ENCODE measurements at regions not wholly inside any gene's neighbourhood (a gene's known extent, or its start where the extent isn't known, plus 50 kb on each side); places are given as distances from the start of the nearest gene placed in this dataset.
"Not testable (repeated sequence)": the region's sequence is repeated elsewhere in the genome, so short reads cannot be mapped to it uniquely, and the experiment has no call there.

GRCh38 chr12:54799966-54800365, 54.4 kb upstream of the MUCL1 start:
- H3K27ac ChIP-seq; DNase-seq (ENCODE audit: low read depth, low spot score); H3K36me3 ChIP-seq (ENCODE audit: insufficient read depth, low read length); H3K4me3 ChIP-seq; H3K9me3 ChIP-seq (ENCODE audit: low read depth, low read length); H3K9ac ChIP-seq (ENCODE audit: insufficient read length): not testable (repeated sequence)

DNA sequence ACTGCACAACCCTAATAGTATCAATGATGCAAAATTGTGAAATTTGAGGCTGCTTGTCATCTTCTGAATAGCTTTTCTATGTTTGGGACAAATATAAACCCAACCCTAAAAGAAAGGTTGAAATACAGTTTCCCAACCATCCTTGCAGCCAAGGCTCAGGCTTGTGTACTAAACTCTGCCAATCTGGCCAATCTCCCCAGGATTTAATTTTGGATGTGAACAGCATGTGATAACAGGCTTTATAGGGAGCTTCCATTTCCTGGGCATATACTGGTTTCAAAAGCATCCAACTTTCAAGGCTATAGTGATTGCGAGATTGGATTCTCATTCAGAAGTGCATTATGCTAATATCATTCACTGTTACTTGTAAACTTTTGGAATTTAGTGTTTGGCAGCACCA, 55.7 kb upstream of the MUCL1 start:
- TF ChIP-seq POLR2AphosphoS5 (IDR thresholded peaks at IDR 0.05; ENCODE audit: borderline replicate concordance, low read depth, low read length) (no peak), EZH2 (IDR thresholded peaks at IDR 0.05) (no peak), FOXP2 (optimal IDR thresholded peaks at IDR 0.05; ENCODE audit: control extremely low read depth, extremely low read length, insufficient read depth) (no peak)
- 0 out of 2 replicates have a peak overlapping the region, but pooled peaks have one; percentile 23 for H3K4me3 ChIP-seq
- H3K36me3 ChIP-seq (ENCODE audit: insufficient read depth, low read length): no peaks in the 10 kb centered on the region
- H3K27ac ChIP-seq: no peak overlapping the region
- H3K9ac ChIP-seq (ENCODE audit: insufficient read length): no peak overlapping the region
- peak; percentile 20 for DNase-seq (ENCODE audit: low read depth, low spot score)
- H3K9me3 ChIP-seq (ENCODE audit: low read depth, low read length): no peaks in the 10 kb centered on the region

DNA sequence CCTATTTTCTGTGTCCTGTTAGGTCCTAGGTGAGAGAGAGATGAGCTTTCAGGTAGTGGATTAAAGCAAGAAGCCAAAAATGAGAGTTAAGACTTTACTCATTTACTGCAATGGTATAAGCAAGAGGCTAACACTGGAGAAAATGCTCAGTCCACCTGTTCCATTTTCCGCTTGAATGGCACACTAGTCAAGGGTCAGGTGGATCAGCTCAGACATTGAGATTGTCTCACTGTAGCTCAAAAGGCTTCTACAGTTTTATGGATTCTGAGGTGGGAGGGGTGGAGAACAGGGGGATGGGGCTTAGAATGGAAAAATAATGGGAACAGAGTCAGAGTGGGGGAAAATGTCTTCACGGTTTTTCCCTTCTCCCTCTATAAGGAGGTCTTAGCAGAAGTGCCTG, 57.3 kb upstream of the MUCL1 start:
- Histone ChIP-seq H3K36me3 (ENCODE audit: insufficient read depth, low read length) (no peaks in the 10 kb centered on the region), H3K27ac (no peak overlapping the region), H3K9ac (ENCODE audit: insufficient read length) (no peak overlapping the region), H3K9me3 (ENCODE audit: low read depth, low read length) (no peaks in the 10 kb centered on the region), H3K4me3 (no peak overlapping the region)
- no peak for DNase-seq (ENCODE audit: low read depth, low spot score)
- no peak for TF ChIP-seq POLR2AphosphoS5 (IDR thresholded peaks at IDR 0.05; ENCODE audit: borderline replicate concordance, low read depth, low read length)
- TF ChIP-seq FOXP2 (optimal IDR thresholded peaks at IDR 0.05; ENCODE audit: control extremely low read depth, extremely low read length, insufficient read depth): no peak
- TF ChIP-seq EZH2 (IDR thresholded peaks at IDR 0.05): no peak

- DNase-seq (ENCODE audit: low read depth, low spot score): no peak
- Histone ChIP-seq H3K9me3 (ENCODE audit: low read depth, low read length) (no peaks in the 10 kb centered on the region), H3K27ac (no peak overlapping the region), H3K36me3 (ENCODE audit: insufficient read depth, low read length) (no peaks in the 10 kb centered on the region), H3K4me3 (no peak overlapping the region), H3K9ac (ENCODE audit: insufficient read length) (no peak overlapping the region)
- TF ChIP-seq POLR2AphosphoS5 (IDR thresholded peaks at IDR 0.05; ENCODE audit: borderline replicate concordance, low read depth, low read length) (no peak), FOXP2 (optimal IDR thresholded peaks at IDR 0.05; ENCODE audit: control extremely low read depth, extremely low read length, insufficient read depth) (no peak), EZH2 (IDR thresholded peaks at IDR 0.05) (no peak)
Observed at GRCh38 chr12:54795644-54796043, 58.7 kb upstream of the MUCL1 start.

GRCh38 chr12:54786081-54786480, 68.2 kb upstream of the MUCL1 start:
- Histone ChIP-seq H3K36me3 (ENCODE audit: insufficient read depth, low read length) (no peaks in the 10 kb centered on the region), H3K9ac (ENCODE audit: insufficient read length) (no peak overlapping the region), H3K27ac (no peak overlapping the region), H3K4me3 (no peak overlapping the region), H3K9me3 (ENCODE audit: low read depth, low read length) (no peaks in the 10 kb centered on the region)
- TF ChIP-seq POLR2AphosphoS5 (IDR thresholded peaks at IDR 0.05; ENCODE audit: borderline replicate concordance, low read depth, low read length) (no peak), EZH2 (IDR thresholded peaks at IDR 0.05) (no peak), FOXP2 (optimal IDR thresholded peaks at IDR 0.05; ENCODE audit: control extremely low read depth, extremely low read length, insufficient read depth) (no peak)
- no peak for DNase-seq (ENCODE audit: low read depth, low spot score)

DNA sequence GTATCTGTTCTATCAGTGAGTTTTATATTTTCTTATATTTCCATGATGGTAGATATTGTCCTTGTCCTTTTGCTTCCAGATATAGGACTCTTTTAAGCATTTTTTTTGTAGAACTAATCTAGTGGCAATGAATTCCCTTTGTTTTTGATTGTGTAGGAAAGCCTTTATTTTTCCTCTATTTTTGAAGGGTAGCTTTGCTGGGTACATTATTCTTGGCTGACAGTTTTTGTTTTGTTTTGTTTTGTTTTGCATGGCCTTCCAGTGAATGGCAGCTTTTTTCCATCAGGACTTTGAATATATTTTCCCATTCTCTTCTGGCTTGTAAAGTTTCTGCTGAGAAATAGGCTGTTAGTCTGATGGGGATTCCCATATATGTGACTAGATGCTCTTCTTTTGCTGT, 70.2 kb upstream of the MUCL1 start:
- H3K36me3 ChIP-seq (ENCODE audit: insufficient read depth, low read length): no peaks in the 10 kb centered on the region
- H3K9me3 ChIP-seq (ENCODE audit: low read depth, low read length): no peaks in the 10 kb centered on the region
- no peak overlapping the region for H3K4me3 ChIP-seq
- no peak overlapping the region for H3K9ac ChIP-seq (ENCODE audit: insufficient read length)
- no peak for TF ChIP-seq POLR2AphosphoS5 (IDR thresholded peaks at IDR 0.05; ENCODE audit: borderline replicate concordance, low read depth, low read length)
- TF ChIP-seq EZH2 (IDR thresholded peaks at IDR 0.05): no peak
- TF ChIP-seq FOXP2 (optimal IDR thresholded peaks at IDR 0.05; ENCODE audit: control extremely low read depth, extremely low read length, insufficient read depth): no peak
- no peak overlapping the region for H3K27ac ChIP-seq
- DNase-seq (ENCODE audit: low read depth, low spot score): no peak

DNA sequence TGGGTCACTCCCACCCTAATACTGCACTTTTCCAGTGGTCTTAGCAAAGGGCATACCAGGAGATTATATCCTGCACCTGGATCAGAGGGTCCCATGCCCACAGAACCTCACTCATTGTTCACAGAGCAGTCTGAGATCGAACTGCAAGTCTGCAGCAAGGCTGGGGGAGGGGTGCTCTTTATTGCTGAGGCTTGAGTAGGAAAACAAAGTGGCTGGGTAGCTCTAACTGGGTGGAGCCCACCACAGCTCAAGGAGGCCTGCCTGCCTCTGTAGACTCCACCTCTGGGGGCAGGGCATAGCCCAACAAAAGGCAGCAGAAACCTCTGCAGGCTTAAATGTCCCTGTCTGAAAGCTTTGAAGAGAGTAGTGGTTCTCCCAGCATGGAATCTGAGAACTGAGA, 77.3 kb upstream of the MUCL1 start:
- not testable (repeated sequence) for H3K4me3 ChIP-seq; H3K9me3 ChIP-seq (ENCODE audit: low read depth, low read length); H3K9ac ChIP-seq (ENCODE audit: insufficient read length); H3K27ac ChIP-seq; DNase-seq (ENCODE audit: low read depth, low spot score); H3K36me3 ChIP-seq (ENCODE audit: insufficient read depth, low read length)

GRCh38 chr12:54773593-54773992, 80.7 kb upstream of the MUCL1 start:
- no peak overlapping the region for H3K4me3 ChIP-seq
- TF ChIP-seq POLR2AphosphoS5 (IDR thresholded peaks at IDR 0.05; ENCODE audit: borderline replicate concordance, low read depth, low read length): no peak
- TF ChIP-seq EZH2 (IDR thresholded peaks at IDR 0.05): no peak
- TF ChIP-seq FOXP2 (optimal IDR thresholded peaks at IDR 0.05; ENCODE audit: control extremely low read depth, extremely low read length, insufficient read depth): no peak
- H3K9me3 ChIP-seq (ENCODE audit: low read depth, low read length): no peaks in the 10 kb centered on the region
- H3K36me3 ChIP-seq (ENCODE audit: insufficient read depth, low read length): no peaks in the 10 kb centered on the region
- DNase-seq (ENCODE audit: low read depth, low spot score): no peak
- H3K9ac ChIP-seq (ENCODE audit: insufficient read length): no peak overlapping the region
- no peak overlapping the region for H3K27ac ChIP-seq

DNA sequence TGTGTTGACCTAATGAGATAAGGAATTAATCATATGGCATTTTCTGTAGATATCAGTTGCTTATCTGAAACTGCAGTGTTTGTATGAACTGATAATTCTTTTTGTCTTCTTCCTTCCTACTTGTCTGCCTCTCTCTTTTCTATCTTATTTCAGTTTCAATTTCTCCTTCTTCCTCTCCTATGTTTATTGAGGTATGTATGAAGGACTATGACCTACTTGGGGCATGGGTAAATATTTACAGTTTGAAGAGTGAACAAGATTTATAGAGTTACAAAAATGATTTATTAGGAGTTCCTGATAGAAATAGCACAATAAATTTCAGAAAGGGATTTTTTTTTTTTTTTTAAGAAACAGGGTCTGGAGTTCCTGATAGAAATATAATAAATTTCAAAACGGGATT, 88.7 kb upstream of the MUCL1 start:
- DNase-seq (ENCODE audit: low read depth, low spot score): no peak
- Histone ChIP-seq H3K4me3 (no peak overlapping the region), H3K9me3 (ENCODE audit: low read depth, low read length) (no peaks in the 10 kb centered on the region), H3K36me3 (ENCODE audit: insufficient read depth, low read length) (no peaks in the 10 kb centered on the region), H3K9ac (ENCODE audit: insufficient read length) (no peak overlapping the region), H3K27ac (no peak overlapping the region)
- no peak for TF ChIP-seq FOXP2 (optimal IDR thresholded peaks at IDR 0.05; ENCODE audit: control extremely low read depth, extremely low read length, insufficient read depth)
- no peak for TF ChIP-seq POLR2AphosphoS5 (IDR thresholded peaks at IDR 0.05; ENCODE audit: borderline replicate concordance, low read depth, low read length)
- no peak for TF ChIP-seq EZH2 (IDR thresholded peaks at IDR 0.05)

All from SK-N-MC (cell line).